GM23248 (cell line): ENCODE measurements at regions not wholly inside any gene's neighbourhood (a gene's known extent, or its start where the extent isn't known, plus 50 kb on each side); places are given as distances from the start of the nearest gene placed in this dataset.

Experiments used
- EZH2 ChIP-seq: fragments of 200-600 bp; sonication (generic); IDR thresholded peaks from 2 replicates; pipeline ENCODE4 v1.6.1; 2018; ENCODE audit warnings: antibody characterized with exemption, mild to moderate bottlenecking; ENCODE audit not compliant: insufficient read depth, poor library complexity, severe bottlenecking
- EZH2phosphoT487 ChIP-seq: fragments of 200-600 bp; sonication (generic); IDR thresholded peaks from 2 replicates; pipeline ENCODE4 v1.6.1; 2018; ENCODE audit warnings: antibody characterized with exemption, moderate library complexity, mild to moderate bottlenecking, low read depth; ENCODE audit not compliant: insufficient read depth

- TF ChIP-seq EZH2, result no peak
- TF ChIP-seq EZH2phosphoT487, result no peak
These were observed 123.0 kb upstream of the MTAP start for GRCh38 chr9:21679432-21679831.
